H9 (cell line): ENCODE measurements at regions not wholly inside any gene's neighbourhood (a gene's known extent, or its start where the extent isn't known, plus 50 kb on each side); places are given as distances from the start of the nearest gene placed in this dataset.

Source experiments
- DNase-seq: peaks from one replicate; pipeline ENCODE4 v3.0.0-alpha.2; 2017
- H2AFZ ChIP-seq: one replicate; pipeline ENCODE4 v1.6.1; 2013; ENCODE audit warnings: mild to moderate bottlenecking, low read length, control low read depth, moderate library complexity
- H2AK5ac ChIP-seq: 2 replicates; pipeline ENCODE4 v1.6.1; 2013; ENCODE audit warnings: low read length, control low read depth, mixed read lengths; ENCODE audit not compliant: insufficient read length
- H2BK120ac ChIP-seq: one replicate; pipeline ENCODE4 v1.6.1; 2013; ENCODE audit warnings: low read depth, mild to moderate bottlenecking, low read length, control low read depth, inconsistent platforms; ENCODE audit not compliant: poor library complexity, severe bottlenecking
- H2BK12ac ChIP-seq: 2 replicates; pipeline ENCODE4 v1.6.1; 2013; ENCODE audit warnings: low read length, control low read depth, mixed read lengths, low read depth; ENCODE audit not compliant: insufficient read length
- H2BK15ac ChIP-seq: 2 replicates; pipeline ENCODE4 v1.6.1; 2013; ENCODE audit warnings: low read depth, low read length, control low read depth
- H2BK20ac ChIP-seq: one replicate; pipeline ENCODE4 v1.6.1; 2013; ENCODE audit warnings: low read depth, mild to moderate bottlenecking, low read length, control low read depth, inconsistent platforms; ENCODE audit not compliant: poor library complexity, severe bottlenecking
- H2BK5ac ChIP-seq: 2 replicates; pipeline ENCODE4 v1.6.1; 2013; ENCODE audit warnings: low read length, control low read depth, mixed read lengths; ENCODE audit not compliant: insufficient read length
- H3K14ac ChIP-seq: 2 replicates; pipeline ENCODE4 v1.6.1; 2013; ENCODE audit warnings: low read length, control low read depth; ENCODE audit not compliant: insufficient read depth
- H3K18ac ChIP-seq: 2 replicates; pipeline ENCODE4 v1.6.1; 2013; ENCODE audit warnings: low read depth, mild to moderate bottlenecking, mixed read lengths, low read length, control low read depth; ENCODE audit not compliant: insufficient read length
- H3K23ac ChIP-seq: 2 replicates; pipeline ENCODE4 v1.6.1; 2013; ENCODE audit warnings: low read length, control low read depth, mixed read lengths, low read depth; ENCODE audit not compliant: insufficient read length
- H3K23me2 ChIP-seq: 2 replicates; pipeline ENCODE4 v1.6.1; 2013; ENCODE audit warnings: low read depth, mild to moderate bottlenecking, mixed read lengths, low read length, control low read depth; ENCODE audit not compliant: insufficient read length, poor library complexity, severe bottlenecking
- H3K27ac ChIP-seq: 2 replicates; pipeline ENCODE4 v1.5.1; 2013; ENCODE audit warnings: low read length, control low read depth, mixed read lengths, low read depth; ENCODE audit not compliant: insufficient read length
- H3K27me3 ChIP-seq: 2 replicates; pipeline ENCODE4 v1.6.1; 2013; ENCODE audit warnings: low read length, control low read depth, inconsistent platforms; ENCODE audit not compliant: insufficient read depth
- H3K4ac ChIP-seq: 2 replicates; pipeline ENCODE4 v1.6.1; 2013; ENCODE audit warnings: low read depth, mild to moderate bottlenecking, control low read depth, inconsistent platforms, low read length, moderate library complexity
- H3K4me1 ChIP-seq: 2 replicates; pipeline ENCODE4 v1.6.1; 2013; ENCODE audit warnings: low read length, control low read depth, inconsistent platforms; ENCODE audit not compliant: insufficient read depth
- H3K4me2 ChIP-seq: 2 replicates; pipeline ENCODE4 v1.6.1; 2013; ENCODE audit warnings: low read length, control low read depth, mixed read lengths; ENCODE audit not compliant: insufficient read length, insufficient read depth
- H3K56ac ChIP-seq: 2 replicates; pipeline ENCODE4 v1.6.1; 2013; ENCODE audit warnings: low read depth, mild to moderate bottlenecking, mixed read lengths, low read length, control low read depth; ENCODE audit not compliant: insufficient read length
- H3K79me1 ChIP-seq: 2 replicates; pipeline ENCODE4 v1.6.1; 2013; ENCODE audit warnings: low read depth, mild to moderate bottlenecking, moderate library complexity, low read length, control low read depth, inconsistent platforms; ENCODE audit not compliant: insufficient read depth, poor library complexity, severe bottlenecking
- H3K79me2 ChIP-seq: 2 replicates; pipeline ENCODE4 v1.6.1; 2013; ENCODE audit warnings: low read length, control low read depth, inconsistent platforms; ENCODE audit not compliant: insufficient read depth
- H3K9ac ChIP-seq: 2 replicates; pipeline ENCODE4 v1.6.1; 2013; ENCODE audit warnings: low read length, control low read depth, mixed read lengths; ENCODE audit not compliant: insufficient read length; ENCODE audit errors: extremely low read depth
- H3K9me3 ChIP-seq: one replicate; pipeline ENCODE4 v1.6.1; 2013; ENCODE audit warnings: low read depth, low read length, inconsistent platforms; ENCODE audit not compliant: control insufficient read depth
- H3T11ph ChIP-seq: one replicate; pipeline ENCODE4 v1.6.1; 2013; ENCODE audit warnings: mild to moderate bottlenecking, low read length, control low read depth, inconsistent platforms
- H4K20me1 ChIP-seq: one replicate; pipeline ENCODE4 v1.6.1; 2013; ENCODE audit not compliant: control insufficient read depth, insufficient read length, insufficient read depth
- H4K5ac ChIP-seq: 2 replicates; pipeline ENCODE4 v1.6.1; 2013; ENCODE audit warnings: low read depth, mild to moderate bottlenecking, mixed read lengths, low read length, control low read depth; ENCODE audit not compliant: insufficient read length
- H4K8ac ChIP-seq: replicated peaks from 2 replicates; pipeline ENCODE4 v1.6.1; 2013; ENCODE audit warnings: low read length, control low read depth, mixed read lengths, low read depth; ENCODE audit not compliant: insufficient read length
- H4K91ac ChIP-seq: 2 replicates; pipeline ENCODE4 v1.6.1; 2013; ENCODE audit warnings: low read depth, mild to moderate bottlenecking, moderate library complexity, mixed read lengths, low read length, control low read depth; ENCODE audit not compliant: insufficient read length
- H3K27ac Mint-ChIP-seq, 3 experiments: 2 replicates in 2 of 3; 3 replicates in 1 of 3; pipeline ENCODE4 v1.8.0; 2020 to 2021; ENCODE audit warnings: mixed read lengths in 3 of 3, mild to moderate bottlenecking in 1 of 3, moderate library complexity in 1 of 3
- H3K27me3 Mint-ChIP-seq: 2 replicates; pipeline ENCODE4 v1.8.0; 2021; ENCODE audit warnings: low read depth, mild to moderate bottlenecking, moderate library complexity, mixed read lengths
- H3K36me3 Mint-ChIP-seq, 3 experiments: 2 replicates in 2 of 3; 3 replicates in 1 of 3; pipeline ENCODE4 v1.8.0; 2020 to 2021; ENCODE audit warnings: low read depth in 3 of 3, mixed read lengths in 3 of 3; ENCODE audit not compliant: insufficient read depth in 1 of 3
- H3K4me1 Mint-ChIP-seq, 2 experiments: 2 replicates each; pipeline ENCODE4 v1.8.0; 2020; ENCODE audit warnings: mixed read lengths in 2 of 2
- H3K4me3 Mint-ChIP-seq, 2 experiments: 2 replicates in 1 of 2; 3 replicates in 1 of 2; pipeline ENCODE4 v1.8.0; 2020 to 2021; ENCODE audit warnings: mild to moderate bottlenecking in 2 of 2, mixed read lengths in 2 of 2, moderate library complexity in 1 of 2
- H3K9me3 Mint-ChIP-seq, 2 experiments: 2 replicates in 1 of 2; 3 replicates in 1 of 2; pipeline ENCODE4 v1.8.0; 2020; ENCODE audit warnings: mild to moderate bottlenecking in 2 of 2, mixed read lengths in 2 of 2, moderate library complexity in 1 of 2
- TF ChIP-seq, protein P1 (sequence below): fragments of 200-600 bp; sonication (generic); conservative IDR thresholded peaks from 3 replicates; pipeline ENCODE4 v1.8.0; 2021; ENCODE audit warnings: antibody characterized with exemption, mild to moderate bottlenecking

DNA sequence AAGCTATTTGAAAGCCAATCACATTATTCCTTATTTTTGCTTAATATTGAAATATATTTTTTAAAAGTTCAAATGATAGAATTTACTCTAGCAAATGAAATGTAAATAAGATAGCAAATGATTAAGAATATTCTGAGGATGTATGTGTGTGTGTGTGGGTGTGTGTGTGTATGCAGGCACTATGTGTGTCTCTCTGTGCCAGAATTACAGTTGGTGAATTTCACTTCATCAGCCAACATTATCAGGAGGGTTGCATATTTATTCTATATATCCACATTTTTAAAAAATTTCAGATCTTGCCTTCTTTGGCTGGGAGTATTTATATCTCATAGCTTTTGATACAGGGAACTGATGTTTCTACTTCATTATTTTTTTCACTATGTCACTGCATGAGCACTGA, 274.9 kb upstream of the SOX5 start:
- Mint-ChIP-seq H3K27me3 (peaks cover 3% of the 10 kb centered on the region), H3K4me1 (peaks cover 15 to 22% of the 10 kb centered on the region in 2 experiments), H3K27ac (no peak overlapping the region), H3K36me3 (no peaks in the 10 kb centered on the region), H3K9me3 (no peaks in the 10 kb centered on the region), H3K4me3 (no peak overlapping the region)
- H3K79me2 ChIP-seq, result no peaks in the 10 kb centered on the region
- no peaks in the 10 kb centered on the region for H4K20me1 ChIP-seq
- no peak overlapping the region for H4K5ac ChIP-seq
- no peaks in the 10 kb centered on the region for H3K23me2 ChIP-seq
- H4K8ac ChIP-seq, result no peak overlapping the region
- H2BK15ac ChIP-seq, result no peak overlapping the region
- H3K27me3 ChIP-seq, result no peaks in the 10 kb centered on the region
- H3T11ph ChIP-seq, result no peak overlapping the region
- TF ChIP-seq, protein P1, sequence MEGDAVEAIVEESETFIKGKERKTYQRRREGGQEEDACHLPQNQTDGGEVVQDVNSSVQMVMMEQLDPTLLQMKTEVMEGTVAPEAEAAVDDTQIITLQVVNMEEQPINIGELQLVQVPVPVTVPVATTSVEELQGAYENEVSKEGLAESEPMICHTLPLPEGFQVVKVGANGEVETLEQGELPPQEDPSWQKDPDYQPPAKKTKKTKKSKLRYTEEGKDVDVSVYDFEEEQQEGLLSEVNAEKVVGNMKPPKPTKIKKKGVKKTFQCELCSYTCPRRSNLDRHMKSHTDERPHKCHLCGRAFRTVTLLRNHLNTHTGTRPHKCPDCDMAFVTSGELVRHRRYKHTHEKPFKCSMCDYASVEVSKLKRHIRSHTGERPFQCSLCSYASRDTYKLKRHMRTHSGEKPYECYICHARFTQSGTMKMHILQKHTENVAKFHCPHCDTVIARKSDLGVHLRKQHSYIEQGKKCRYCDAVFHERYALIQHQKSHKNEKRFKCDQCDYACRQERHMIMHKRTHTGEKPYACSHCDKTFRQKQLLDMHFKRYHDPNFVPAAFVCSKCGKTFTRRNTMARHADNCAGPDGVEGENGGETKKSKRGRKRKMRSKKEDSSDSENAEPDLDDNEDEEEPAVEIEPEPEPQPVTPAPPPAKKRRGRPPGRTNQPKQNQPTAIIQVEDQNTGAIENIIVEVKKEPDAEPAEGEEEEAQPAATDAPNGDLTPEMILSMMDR, result no peak
- no peak overlapping the region for H2BK12ac ChIP-seq
- no peak overlapping the region for H4K91ac ChIP-seq
- H3K79me1 ChIP-seq, result no peaks in the 10 kb centered on the region
- no peak for DNase-seq
- H3K9me3 ChIP-seq, result no peaks in the 10 kb centered on the region
- H2AFZ ChIP-seq, result no peak overlapping the region
- H3K56ac ChIP-seq, result no peak overlapping the region
- H2BK5ac ChIP-seq, result no peak overlapping the region
- no peak overlapping the region for H3K9ac ChIP-seq
- no peak overlapping the region for H3K4ac ChIP-seq
- H3K27ac ChIP-seq, result no peak overlapping the region
- H3K23ac ChIP-seq, result no peak overlapping the region
- no peak overlapping the region for H3K4me2 ChIP-seq
- no peak overlapping the region for H2BK120ac ChIP-seq
- no peak overlapping the region for H2AK5ac ChIP-seq
- H3K18ac ChIP-seq, result no peak overlapping the region
- no peak overlapping the region for H2BK20ac ChIP-seq
- H3K14ac ChIP-seq, result no peak overlapping the region
- peaks cover 3% of the 10 kb centered on the region; the same call in 1 of the 2 replicates for H3K4me1 ChIP-seq
